Stimulated activated naive CD8-positive, alpha-beta T cell treated with anti-CD3 and anti-CD28 coated beads, Interleukin-15, amount 100 ng/mL, for 72 hours (primary cell): ENCODE measurements at regions not wholly inside any gene's neighbourhood (a gene's known extent, or its start where the extent isn't known, plus 50 kb on each side); places are given as distances from the start of the nearest gene placed in this dataset.

Experiments
- ATAC-seq: fragments of 150-1000 bp; cut with Tn5 transposase; 2 replicates; pipeline ENCODE4 v1.10.0; 2021; ENCODE audit warnings: mild to moderate bottlenecking, moderate library complexity
- DNase-seq, 2 donors: peaks; one replicate each; pipeline ENCODE4 v3.0.0; 2021 to 2022
- H3K27ac Mint-ChIP-seq, 2 donors: one replicate each; pipeline ENCODE4 v1.8.0; 2022; ENCODE audit warnings: mild to moderate bottlenecking in 2 of 2, mixed read lengths in 2 of 2, moderate library complexity in 2 of 2
- H3K27me3 Mint-ChIP-seq: one replicate; pipeline ENCODE4 v1.8.0; 2022; ENCODE audit warnings: mixed read lengths
- H3K4me1 Mint-ChIP-seq: one replicate; pipeline ENCODE4 v1.8.0; 2022; ENCODE audit warnings: mild to moderate bottlenecking, mixed read lengths
- H3K4me3 Mint-ChIP-seq, 2 donors: one replicate each; pipeline ENCODE4 v1.8.0; 2022; ENCODE audit warnings: mild to moderate bottlenecking in 2 of 2, mixed read lengths in 2 of 2, moderate library complexity in 1 of 2
- H3K9me3 Mint-ChIP-seq, 2 donors: one replicate each; pipeline ENCODE4 v1.8.0; 2022; ENCODE audit warnings: mixed read lengths in 2 of 2

DNA sequence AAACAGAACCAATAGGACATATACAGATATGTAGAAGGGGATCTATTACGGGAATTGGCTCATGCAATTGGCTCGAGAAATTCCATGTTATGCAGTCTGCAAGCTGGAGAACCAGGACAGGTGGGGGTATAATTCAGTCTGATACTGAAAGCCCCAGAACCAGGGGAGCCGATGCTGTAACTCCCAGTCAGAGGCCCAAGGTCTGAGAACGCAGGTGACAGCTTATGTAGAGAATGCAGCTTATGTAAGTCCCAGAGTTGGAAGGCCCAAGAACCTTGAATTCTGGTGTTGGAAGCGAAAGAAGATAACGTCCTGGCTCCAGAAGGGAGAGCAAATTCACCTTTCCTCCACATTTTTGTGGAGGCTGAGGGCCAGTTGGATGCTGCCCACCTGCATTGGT lies 62.7 kb downstream of the CCNL1 start:
- DNase-seq (no peak), ATAC-seq (no peak)
- peaks cover 6% of the 10 kb centered on the region for H3K27me3 Mint-ChIP-seq
- no peak overlapping the region for H3K4me3 Mint-ChIP-seq
- peaks cover 48% of the 10 kb centered on the region for H3K4me1 Mint-ChIP-seq
- no peaks in the 10 kb centered on the region for H3K9me3 Mint-ChIP-seq
- H3K27ac Mint-ChIP-seq: no peak overlapping the region

DNA sequence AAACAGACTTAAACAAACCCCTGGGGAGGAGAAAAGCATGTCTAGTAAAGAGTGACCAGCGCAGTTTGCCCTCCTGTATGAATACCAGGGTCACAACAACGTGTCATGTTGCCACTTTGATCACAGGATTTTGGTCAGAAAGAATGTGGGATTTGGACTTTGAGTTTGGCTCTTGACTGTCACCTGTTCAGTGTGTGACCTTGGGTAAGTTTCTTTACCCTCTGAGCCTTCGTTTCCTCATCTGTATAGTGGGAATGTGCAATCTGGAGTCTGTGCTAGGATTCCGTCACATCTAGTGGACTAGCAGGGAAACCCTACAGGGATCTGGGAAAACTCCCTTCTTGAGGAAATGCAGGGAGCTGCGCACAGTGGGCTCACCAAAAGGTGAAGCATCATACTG lies 63.6 kb downstream of the CCNL1 start:
- no peak overlapping the region for H3K27ac Mint-ChIP-seq
- peaks cover 55% of the 10 kb centered on the region for H3K4me1 Mint-ChIP-seq

More for the DNA sequence above, 63.6 kb downstream of the CCNL1 start:
- DNase-seq (no peak), ATAC-seq (no peak)
- peaks cover 6% of the 10 kb centered on the region for H3K27me3 Mint-ChIP-seq
- H3K4me3 Mint-ChIP-seq: no peak overlapping the region
- H3K9me3 Mint-ChIP-seq: no peaks in the 10 kb centered on the region
